DND-41 (cell line): ENCODE measurements at regions not wholly inside any gene's neighbourhood (a gene's known extent, or its start where the extent isn't known, plus 50 kb on each side); places are given as distances from the start of the nearest gene placed in this dataset.

Experiments used
- EZH2 ChIP-seq: IDR thresholded peaks from 3 replicates; pipeline ENCODE4 v1.6.1; 2012; ENCODE audit warnings: borderline replicate concordance, low read depth, mild to moderate bottlenecking, moderate library complexity, low read length, inconsistent platforms; ENCODE audit not compliant: severe bottlenecking
- TF ChIP-seq, protein P1 (sequence below): IDR thresholded peaks from 2 replicates; pipeline ENCODE4 v1.5.1; 2012; ENCODE audit warnings: borderline replicate concordance, low read length, moderate library complexity, mild to moderate bottlenecking; ENCODE audit not compliant: poor library complexity, severe bottlenecking; ENCODE audit errors: extremely low read depth

DNA sequence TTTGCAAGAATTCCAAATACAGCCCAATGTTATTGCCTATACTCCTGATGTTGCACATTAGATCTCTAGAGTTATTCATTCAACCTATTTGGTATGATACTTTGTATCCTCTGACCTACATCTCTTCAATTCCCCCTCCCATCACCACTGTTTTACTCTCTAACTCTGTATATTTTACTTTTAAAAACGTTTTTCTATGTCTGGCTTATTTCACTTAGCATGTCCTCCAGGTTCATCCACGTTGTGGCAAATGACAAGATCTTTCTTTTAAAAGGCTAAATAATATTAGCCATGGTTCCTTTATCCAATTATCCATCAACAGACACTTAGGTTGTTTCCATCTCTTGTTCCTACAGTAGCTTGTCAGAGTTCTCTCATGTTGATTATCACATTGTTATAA, 207.1 kb upstream of the PTGFR start:
- TF ChIP-seq, protein P1, sequence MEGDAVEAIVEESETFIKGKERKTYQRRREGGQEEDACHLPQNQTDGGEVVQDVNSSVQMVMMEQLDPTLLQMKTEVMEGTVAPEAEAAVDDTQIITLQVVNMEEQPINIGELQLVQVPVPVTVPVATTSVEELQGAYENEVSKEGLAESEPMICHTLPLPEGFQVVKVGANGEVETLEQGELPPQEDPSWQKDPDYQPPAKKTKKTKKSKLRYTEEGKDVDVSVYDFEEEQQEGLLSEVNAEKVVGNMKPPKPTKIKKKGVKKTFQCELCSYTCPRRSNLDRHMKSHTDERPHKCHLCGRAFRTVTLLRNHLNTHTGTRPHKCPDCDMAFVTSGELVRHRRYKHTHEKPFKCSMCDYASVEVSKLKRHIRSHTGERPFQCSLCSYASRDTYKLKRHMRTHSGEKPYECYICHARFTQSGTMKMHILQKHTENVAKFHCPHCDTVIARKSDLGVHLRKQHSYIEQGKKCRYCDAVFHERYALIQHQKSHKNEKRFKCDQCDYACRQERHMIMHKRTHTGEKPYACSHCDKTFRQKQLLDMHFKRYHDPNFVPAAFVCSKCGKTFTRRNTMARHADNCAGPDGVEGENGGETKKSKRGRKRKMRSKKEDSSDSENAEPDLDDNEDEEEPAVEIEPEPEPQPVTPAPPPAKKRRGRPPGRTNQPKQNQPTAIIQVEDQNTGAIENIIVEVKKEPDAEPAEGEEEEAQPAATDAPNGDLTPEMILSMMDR = no peak
- no peak for TF ChIP-seq EZH2
